ENCODE measurements at regions not wholly inside any gene's neighbourhood (a gene's known extent, or its start where the extent isn't known, plus 50 kb on each side); places are given as distances from the start of the nearest gene placed in this dataset.
A peak's percentile ranks its signal among the peaks of the same experiment; 100 is the strongest.

DNA sequence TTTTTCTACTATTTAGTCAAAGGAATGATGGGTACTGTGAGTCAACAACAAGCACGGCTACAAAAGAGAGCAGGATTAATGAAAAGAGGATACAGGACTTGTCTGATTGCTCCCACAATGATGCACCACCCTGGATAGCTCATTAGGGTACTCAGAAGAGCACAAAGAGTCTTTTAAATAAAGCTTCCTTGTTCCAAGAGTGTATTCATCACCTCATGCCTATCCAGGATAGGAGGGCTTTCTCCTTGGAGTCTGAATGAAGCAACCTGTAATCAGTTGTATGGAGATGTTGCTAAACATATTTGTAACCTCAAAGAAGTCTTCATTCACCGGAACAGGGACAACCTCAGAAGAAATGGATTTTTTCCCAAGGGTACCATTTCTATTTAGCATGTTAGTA, 219.5 kb upstream of the TMEM161B start:
- DNase-seq (ENCODE audit: low read depth) = no peak

DNA sequence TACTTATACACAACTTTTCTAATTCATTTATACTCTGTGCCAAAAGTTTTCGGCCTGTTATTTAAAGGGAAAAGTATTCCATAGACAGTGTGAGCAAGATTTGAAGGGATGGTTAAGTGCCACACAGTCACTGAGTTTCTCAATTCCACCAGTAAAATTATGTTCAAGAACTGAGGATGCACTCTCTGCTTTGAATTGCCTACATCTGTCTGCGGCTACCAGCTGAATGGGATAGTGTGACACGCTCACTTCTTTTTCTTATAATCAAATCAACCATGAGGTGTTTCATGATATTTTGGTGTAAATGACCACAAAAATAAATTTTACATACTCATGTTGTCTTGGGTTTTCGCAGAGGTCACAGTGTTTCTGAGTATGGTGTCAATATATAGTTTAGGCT, 218.4 kb upstream of the TMEM161B start:
- DNase-seq (ENCODE audit: low read depth) = no peak

DNA sequence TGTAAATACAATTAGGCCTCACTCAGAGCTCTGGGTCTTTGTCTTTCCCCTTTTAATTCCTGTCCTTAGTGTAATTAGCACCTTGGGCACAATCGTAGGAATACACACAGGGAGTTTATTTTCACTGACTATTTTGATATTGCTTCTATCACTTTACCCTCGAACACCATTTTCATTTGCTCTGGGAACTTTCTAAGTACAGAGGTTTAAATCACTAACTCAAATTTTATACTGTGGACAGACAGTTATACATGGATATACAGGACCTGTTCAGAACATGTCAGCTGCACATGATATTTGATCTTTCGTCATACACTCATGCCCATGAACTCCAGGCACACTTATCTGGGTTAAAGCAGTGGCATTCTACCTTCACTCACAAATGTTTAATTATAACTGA, 217.8 kb upstream of the TMEM161B start:
- no peak for DNase-seq (ENCODE audit: low read depth)

- DNase-seq (ENCODE audit: low read depth) = no peak
Observed at GRCh38 chr5:88485531-88485930, 216.9 kb upstream of the TMEM161B start.

DNA sequence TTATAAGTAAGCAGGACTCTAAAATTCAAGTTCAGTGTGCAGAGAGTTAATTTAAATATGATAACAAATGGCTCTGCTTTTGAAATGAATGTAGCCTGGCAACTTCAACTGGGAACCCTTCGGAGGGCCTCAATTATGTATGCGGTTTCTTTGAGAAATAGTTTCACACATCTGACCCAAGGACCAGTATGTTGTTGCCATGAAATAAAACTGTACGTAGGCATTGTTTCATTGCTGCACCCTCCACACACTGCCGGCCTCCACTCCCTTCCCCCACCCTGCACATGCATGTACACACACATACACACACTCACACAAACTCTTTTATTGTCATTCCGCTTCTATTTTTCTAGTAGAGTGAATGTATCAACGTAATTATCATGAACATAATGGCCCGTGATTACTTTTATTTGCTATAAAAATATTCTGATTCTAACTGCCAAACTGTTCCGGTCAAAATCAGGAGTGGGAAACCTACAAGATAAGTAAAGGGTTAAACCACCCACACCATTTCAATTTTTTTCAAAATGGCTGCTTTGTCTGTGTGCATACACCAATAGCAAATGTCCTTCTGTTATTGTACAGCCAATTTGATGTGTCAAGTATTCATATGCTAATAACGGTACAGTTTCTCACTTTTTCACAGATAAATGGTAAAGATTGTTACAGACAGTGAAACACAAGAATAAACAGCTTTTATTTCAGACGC, 215.5 kb upstream of the TMEM161B start:
- DNase-seq (ENCODE audit: low read depth) = no peak

GRCh38 chr5:88480801-88481499, 212.3 kb upstream of the TMEM161B start:
- no peak for DNase-seq (ENCODE audit: low read depth)

GRCh38 chr5:88480245-88480644, 211.6 kb upstream of the TMEM161B start:
- no peak for DNase-seq (ENCODE audit: low read depth)

- DNase-seq (ENCODE audit: low read depth) = no peak
Observed at GRCh38 chr5:88474574-88474973, 205.9 kb upstream of the TMEM161B start.

DNA sequence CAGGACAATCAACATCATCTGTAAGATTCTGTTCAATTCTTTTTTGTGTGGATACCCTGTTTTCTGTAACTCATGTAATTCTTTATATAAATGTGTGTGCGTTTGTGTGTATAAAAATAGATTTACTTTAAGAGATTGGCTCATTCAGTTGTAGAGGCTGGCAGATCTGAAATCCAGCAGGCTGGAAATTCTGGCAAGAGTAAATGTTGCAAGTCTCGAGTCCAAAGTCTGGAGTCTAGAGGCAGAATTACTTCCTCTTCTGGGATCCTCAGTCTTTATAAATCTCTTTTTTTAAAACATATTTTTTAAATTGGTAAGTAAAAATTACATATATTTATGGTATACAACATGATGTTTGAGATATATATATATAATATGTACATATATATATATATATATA, 202.1 kb upstream of the TMEM161B start:
- no peak for DNase-seq (ENCODE audit: low read depth)

GRCh38 chr5:88459971-88460370, 191.3 kb upstream of the TMEM161B start:
- no peak for DNase-seq (ENCODE audit: low read depth)

GRCh38 chr5:88452820-88453219, 184.2 kb upstream of the TMEM161B start:
- no peak for DNase-seq (ENCODE audit: low read depth)

DNA sequence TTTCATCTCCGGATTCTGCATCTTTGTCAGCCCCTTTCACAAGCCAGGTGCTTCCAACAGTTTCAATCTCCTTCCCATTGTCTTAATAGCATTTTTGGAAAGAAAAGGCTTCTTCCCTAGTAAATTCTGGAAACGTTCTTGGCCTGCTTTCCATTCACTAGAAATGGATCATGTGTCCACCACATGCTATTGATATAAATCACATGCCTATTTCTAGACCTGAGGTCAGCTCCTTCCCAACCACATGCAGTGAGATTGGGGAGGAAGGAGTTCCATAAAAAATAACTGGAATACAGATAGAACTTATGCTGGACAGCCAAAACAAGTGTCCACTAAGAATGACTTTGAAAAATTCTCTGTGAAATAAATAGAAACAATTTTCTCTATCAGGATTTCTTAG, 181.6 kb upstream of the TMEM161B start:
- DNase-seq (ENCODE audit: low read depth) = no peak

DNA sequence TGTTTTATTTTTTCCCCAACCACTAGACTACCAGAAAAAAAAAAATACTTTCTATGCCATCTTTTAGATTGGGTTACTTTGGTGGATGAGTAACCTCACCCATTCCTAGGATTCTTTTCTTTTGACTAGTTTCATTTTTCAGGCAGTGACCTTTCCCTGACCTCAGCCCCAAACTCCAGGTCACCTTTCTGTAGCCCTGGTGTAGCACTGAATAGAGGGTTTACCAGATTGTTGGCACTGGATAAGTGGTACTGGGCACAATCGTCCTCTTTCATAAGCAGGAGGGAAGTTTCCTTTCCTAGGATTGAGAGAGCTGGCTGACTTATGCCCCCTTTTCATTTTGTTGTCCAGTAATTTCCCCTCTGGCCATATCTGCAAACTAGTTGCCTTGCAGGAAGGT, 169.4 kb upstream of the TMEM161B start:
- peak; percentile 78 for DNase-seq (ENCODE audit: low read depth)

- DNase-seq (ENCODE audit: low read depth) = no peak
Observed at GRCh38 chr5:88436290-88436689, 167.6 kb upstream of the TMEM161B start.

DNA sequence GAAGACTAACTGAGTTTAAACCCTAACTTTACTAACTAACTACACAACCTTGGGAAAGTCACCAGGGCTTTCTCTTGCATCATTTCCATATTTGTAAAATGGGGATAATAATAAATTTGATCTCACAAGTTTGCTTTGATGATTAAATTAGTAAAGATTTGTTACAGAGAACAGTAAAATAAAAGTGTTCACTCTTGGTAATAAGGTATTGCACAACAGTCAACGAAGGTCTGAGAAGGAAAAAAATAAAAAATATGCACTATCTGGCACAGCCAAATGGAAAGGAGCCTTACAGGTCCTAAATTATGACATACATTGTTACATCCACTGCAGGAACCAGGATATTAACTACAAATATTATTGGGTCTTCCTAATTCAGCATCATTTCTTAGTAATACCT, 160.0 kb upstream of the TMEM161B start:
- no peak for DNase-seq (ENCODE audit: low read depth)

GRCh38 chr5:88426441-88426840, 157.8 kb upstream of the TMEM161B start:
- DNase-seq (ENCODE audit: low read depth) = no peak

DNA sequence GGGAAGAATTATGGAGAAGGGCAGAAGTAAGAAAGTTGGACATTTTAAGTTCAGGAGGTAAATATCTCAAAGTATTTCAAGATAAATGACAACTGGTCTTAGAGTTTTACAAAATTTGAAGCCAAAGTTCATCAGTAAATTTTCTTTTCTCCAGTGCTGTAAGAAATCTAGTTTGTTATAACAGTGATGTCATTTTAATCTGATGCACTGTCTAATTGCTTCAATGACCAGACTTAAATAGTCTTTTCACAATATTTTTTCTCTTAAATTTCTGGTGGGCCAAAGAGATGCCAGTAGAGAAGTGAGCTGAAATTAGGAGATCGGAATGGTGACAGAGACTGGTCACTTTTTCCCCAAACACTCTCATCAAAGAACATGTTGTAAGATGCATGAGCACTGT, 156.5 kb upstream of the TMEM161B start:
- DNase-seq (ENCODE audit: low read depth) = no peak

DNA sequence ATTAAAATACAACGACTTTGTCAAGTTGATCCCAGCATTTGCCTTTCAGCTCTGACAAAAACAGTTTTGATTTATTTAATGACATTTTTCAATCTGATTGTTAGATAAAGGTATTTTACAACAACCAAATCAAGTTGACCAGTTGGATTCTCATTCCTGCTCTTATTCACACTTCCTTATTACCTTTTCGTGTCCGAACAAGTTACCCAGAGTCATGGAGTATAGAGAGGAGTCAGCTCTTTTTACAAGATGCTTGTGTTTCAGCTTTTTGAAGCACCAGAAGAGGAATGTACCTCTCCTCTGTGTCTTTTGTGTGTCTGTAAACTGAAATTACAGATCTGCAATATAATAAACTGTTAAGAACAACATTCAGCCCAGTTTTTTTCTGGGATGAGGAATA, 151.3 kb upstream of the TMEM161B start:
- DNase-seq (ENCODE audit: low read depth) = no peak

DNA sequence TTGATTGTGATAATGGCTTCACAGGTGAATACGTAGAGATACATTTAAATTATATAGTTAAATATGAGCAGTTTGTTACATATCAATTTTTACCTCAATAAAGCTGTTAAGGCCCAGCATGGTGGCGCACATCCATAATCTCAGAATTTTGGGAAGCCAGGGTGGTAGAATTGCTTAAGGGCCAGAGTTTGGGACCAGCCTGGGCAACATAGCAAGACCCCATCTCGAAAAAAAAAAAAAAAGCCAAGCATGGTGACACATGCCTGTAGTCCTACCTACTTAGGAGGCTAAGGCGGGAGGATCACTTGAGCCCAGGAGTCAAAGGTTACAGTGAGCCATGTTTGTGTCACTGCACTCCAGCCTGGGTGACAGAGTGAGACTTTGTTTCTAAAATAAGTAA, 138.7 kb upstream of the TMEM161B start:
- DNase-seq (ENCODE audit: low read depth) = no peak

GRCh38 chr5:88405783-88406182, 137.1 kb upstream of the TMEM161B start:
- no peak for DNase-seq (ENCODE audit: low read depth)

GRCh38 chr5:88404405-88404804, 135.8 kb upstream of the TMEM161B start:
- DNase-seq (ENCODE audit: low read depth) = no peak

DNA sequence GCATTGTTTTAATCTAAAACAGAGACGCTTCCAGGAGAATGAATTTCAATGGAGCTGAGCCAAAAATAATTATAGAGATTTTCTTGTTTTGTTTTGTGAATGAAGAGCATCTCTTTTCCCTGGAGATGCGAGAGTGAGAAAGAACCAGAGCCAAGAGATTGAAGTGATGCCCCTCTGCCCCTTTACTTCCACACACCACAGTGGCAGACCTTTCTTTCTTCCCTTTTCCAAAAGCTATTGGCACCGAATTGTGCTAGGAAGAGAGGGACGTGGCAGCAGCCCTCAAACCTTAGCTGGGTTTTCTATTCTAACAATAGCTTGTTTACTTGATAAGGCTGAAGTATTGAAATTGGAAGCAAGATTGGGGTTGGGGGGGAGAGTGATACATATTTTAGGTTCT, 133.0 kb upstream of the TMEM161B start:
- DNase-seq (ENCODE audit: low read depth) = no peak

GRCh38 chr5:88401228-88401627, 132.6 kb upstream of the TMEM161B start:
- DNase-seq (ENCODE audit: low read depth) = no peak
